DOHH2 (cell line): ENCODE measurements at regions not wholly inside any gene's neighbourhood (a gene's known extent, or its start where the extent isn't known, plus 50 kb on each side); places are given as distances from the start of the nearest gene placed in this dataset.
"Not testable (repeated sequence)": the region's sequence is repeated elsewhere in the genome, so short reads cannot be mapped to it uniquely, and the experiment has no call there.

Experiments used
- EZH2phosphoT487 ChIP-seq: fragments of 200-600 bp; sonication (generic); IDR thresholded peaks from 2 replicates; pipeline ENCODE4 v1.6.1; 2017; ENCODE audit warnings: borderline replicate concordance, mild to moderate bottlenecking, antibody characterized with exemption, low read length, moderate library complexity, mixed read lengths
- TF ChIP-seq, protein P1 (sequence below): fragments of 200-600 bp; sonication (generic); IDR thresholded peaks from one replicate; pipeline ENCODE4 v1.5.1; 2014; ENCODE audit warnings: antibody characterized with exemption, mild to moderate bottlenecking, low read depth, low read length; ENCODE audit not compliant: poor library complexity, severe bottlenecking

DNA sequence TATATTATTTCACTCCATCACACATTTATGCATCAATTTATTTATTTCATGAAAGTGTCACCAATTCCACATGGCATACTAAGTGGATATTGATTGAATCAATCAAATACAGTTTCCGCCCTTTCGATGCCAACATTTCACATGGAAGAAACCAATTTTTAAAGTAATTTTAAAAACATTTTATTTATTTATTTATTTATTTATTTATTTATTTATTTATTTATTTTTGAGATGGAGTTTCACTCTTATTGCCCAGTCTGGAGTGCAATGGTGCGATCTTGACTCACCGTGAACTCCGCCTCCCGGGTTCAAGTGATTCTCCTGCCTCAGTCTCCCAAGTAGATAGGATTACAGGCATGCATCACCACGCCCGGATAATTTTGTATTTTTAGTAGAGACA, 1005.0 kb upstream of the ALCAM start:
- TF ChIP-seq, protein P1, sequence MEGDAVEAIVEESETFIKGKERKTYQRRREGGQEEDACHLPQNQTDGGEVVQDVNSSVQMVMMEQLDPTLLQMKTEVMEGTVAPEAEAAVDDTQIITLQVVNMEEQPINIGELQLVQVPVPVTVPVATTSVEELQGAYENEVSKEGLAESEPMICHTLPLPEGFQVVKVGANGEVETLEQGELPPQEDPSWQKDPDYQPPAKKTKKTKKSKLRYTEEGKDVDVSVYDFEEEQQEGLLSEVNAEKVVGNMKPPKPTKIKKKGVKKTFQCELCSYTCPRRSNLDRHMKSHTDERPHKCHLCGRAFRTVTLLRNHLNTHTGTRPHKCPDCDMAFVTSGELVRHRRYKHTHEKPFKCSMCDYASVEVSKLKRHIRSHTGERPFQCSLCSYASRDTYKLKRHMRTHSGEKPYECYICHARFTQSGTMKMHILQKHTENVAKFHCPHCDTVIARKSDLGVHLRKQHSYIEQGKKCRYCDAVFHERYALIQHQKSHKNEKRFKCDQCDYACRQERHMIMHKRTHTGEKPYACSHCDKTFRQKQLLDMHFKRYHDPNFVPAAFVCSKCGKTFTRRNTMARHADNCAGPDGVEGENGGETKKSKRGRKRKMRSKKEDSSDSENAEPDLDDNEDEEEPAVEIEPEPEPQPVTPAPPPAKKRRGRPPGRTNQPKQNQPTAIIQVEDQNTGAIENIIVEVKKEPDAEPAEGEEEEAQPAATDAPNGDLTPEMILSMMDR: not testable (repeated sequence)
- not testable (repeated sequence) for TF ChIP-seq EZH2phosphoT487
